ENCODE measurements at regions not wholly inside any gene's neighbourhood (a gene's known extent, or its start where the extent isn't known, plus 50 kb on each side); places are given as distances from the start of the nearest gene placed in this dataset.
A peak's percentile ranks its signal among the peaks of the same experiment; 100 is the strongest.

DNA sequence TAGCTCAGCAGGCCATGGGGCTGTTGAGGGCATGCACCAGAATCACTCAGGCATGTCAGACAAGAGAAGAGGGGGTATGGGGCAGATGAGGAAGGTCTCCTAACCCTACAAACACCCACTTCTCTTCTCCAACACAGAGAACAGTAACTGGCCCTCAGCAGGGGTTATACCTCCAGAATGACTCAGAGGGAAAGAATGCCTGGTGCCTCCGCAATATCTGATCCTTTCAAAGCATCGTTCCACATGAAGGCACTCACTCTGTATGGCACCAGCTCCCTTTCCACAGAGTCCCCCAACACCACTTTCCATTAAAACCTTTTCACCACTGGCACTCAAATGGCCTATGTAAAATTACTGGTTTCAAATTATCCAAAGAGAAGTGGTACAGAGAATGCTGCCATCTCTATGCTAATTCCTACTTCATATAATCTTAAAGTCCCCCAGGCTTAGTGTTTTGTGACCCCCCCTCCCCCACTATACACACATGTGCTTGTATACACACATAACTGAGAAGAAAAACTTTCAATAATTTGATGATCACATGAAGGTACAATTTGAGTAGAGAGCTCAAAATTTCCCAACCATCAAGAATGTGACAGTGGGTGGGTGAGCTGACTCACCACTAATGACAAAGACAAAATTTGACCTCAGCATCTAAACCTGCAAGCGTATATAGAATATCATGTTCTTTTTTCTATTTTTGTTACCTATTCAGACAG is 91.5 kb downstream of the SIPA1L2 start:
- H3K14ac ChIP-seq (ENCODE audit: low read length in 2 of 2): no peak overlapping the region
- peak overlapping the region; percentile 85 for H3K27ac ChIP-seq (ENCODE audit: low read length, poor library complexity, severe bottlenecking)
- H3K18ac ChIP-seq (ENCODE audit: low read depth in 1 of 2, low read length in 2 of 2): peak overlapping the region; percentile 41 to 70
- H3K9ac ChIP-seq (ENCODE audit: low read length): no peak overlapping the region
- H2BK15ac ChIP-seq (ENCODE audit: low read depth, poor library complexity, severe bottlenecking): no peak overlapping the region
- peaks cover 18% of the 10 kb centered on the region for H3K79me1 ChIP-seq (replicated peaks; ENCODE audit: low read length, poor library complexity, severe bottlenecking)
- no peaks in the 10 kb centered on the region for H3K9me3 ChIP-seq (ENCODE audit: control insufficient read depth, low read length)
- peaks cover 0 to under 1% of the 10 kb centered on the region in 2 experiments for H3K36me3 ChIP-seq (ENCODE audit: control insufficient read depth in 1 of 2, insufficient read depth in 2 of 2, low read depth in 1 of 2, low read length in 2 of 2)
- no peak overlapping the region for H2AK5ac ChIP-seq (ENCODE audit: low read length, severe bottlenecking)
- peak overlapping the region; percentile 45 for H4K91ac ChIP-seq (ENCODE audit: low read length)
- no peak overlapping the region for H3K23ac ChIP-seq (ENCODE audit: low read length in 2 of 2)
- H3K27me3 ChIP-seq (ENCODE audit: control insufficient read depth in 1 of 2, insufficient read depth in 1 of 2, low read length in 2 of 2): no peaks in the 10 kb centered on the region
- DNase-seq: peak; percentile 53
- no peak overlapping the region for H3K4me3 ChIP-seq (ENCODE audit: insufficient read depth in 1 of 2, low read depth in 1 of 2, low read length in 2 of 2)
- peak overlapping the region in 1 of 2 experiments; percentile 49 for H2BK12ac ChIP-seq (ENCODE audit: low read length in 2 of 2)
- peak overlapping the region; percentile 79 for H4K8ac ChIP-seq (ENCODE audit: low read length)
- H3K4me2 ChIP-seq (ENCODE audit: low read length, poor library complexity, severe bottlenecking): peak overlapping the region; percentile 44
- no peak overlapping the region for H2AFZ ChIP-seq (ENCODE audit: low read depth, low read length)
- peaks cover 22% of the 10 kb centered on the region for H3K4me1 ChIP-seq (ENCODE audit: control insufficient read depth, insufficient read depth, low read depth, low read length)
- 27% methylated on average over 3 of the region's 3 CpGs for WGBS
- H2BK5ac ChIP-seq (ENCODE audit: low read depth, low read length, poor library complexity, severe bottlenecking): no peak overlapping the region
- no peak overlapping the region for H3K4ac ChIP-seq (ENCODE audit: low read depth in 1 of 2, low read length in 2 of 2)
- no peak overlapping the region for H2BK120ac ChIP-seq (ENCODE audit: low read depth, low read length)

DNA sequence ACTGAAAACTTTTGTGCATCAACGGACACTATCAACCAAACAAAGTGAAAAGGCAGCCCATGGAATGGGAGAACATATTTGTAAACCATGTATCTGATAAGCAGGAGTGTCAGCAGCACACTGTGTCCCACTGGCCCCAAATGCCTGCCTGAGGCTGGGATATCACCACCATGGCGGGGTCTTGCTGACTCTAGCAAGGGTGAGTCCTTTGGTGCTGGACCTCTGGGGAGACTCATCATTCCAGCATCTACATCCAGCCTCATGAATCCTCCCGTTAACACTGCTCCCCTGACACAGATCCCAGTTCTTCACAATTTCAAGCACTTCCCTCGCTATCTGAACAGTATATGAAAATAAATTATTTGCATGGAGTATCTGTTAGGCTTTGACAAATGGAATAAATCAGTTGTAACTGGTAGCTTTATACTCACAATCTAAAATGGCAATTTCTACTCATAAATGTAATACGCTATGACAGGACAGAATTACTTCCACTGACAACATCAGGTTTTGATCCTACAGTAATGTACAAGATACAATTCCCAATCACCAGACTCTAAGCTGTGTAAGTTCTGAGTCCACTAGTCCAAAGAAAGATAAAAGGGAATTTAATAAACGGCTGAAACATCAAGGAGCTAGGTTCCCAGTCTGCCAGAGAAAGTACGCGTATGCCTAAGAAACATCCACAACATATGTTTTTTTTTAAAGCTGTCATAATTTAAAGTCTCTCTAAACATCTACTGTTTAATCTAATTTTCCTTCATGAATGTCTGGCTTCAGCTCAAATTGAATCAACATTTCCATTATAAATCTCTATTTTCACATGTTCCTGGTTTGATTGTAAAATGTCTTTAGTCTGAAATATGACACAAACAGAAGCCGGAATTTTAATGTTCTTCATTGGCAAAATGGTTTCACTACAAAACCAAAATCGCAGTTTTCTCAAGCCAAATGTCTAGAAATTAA is 95.1 kb downstream of the SIPA1L2 start:
- 94% methylated on average over 6 of the region's 10 CpGs for WGBS
- H3K18ac ChIP-seq (ENCODE audit: low read depth in 1 of 2, low read length in 2 of 2): no peak overlapping the region
- H4K8ac ChIP-seq (ENCODE audit: low read length): peak overlapping the region; percentile 27
- no peak overlapping the region for H2AK5ac ChIP-seq (ENCODE audit: low read length, severe bottlenecking)
- no peak overlapping the region for H2BK5ac ChIP-seq (ENCODE audit: low read depth, low read length, poor library complexity, severe bottlenecking)
- no peak overlapping the region for H3K4me2 ChIP-seq (ENCODE audit: low read length, poor library complexity, severe bottlenecking)
- no peak overlapping the region for H4K91ac ChIP-seq (ENCODE audit: low read length)
- no peak overlapping the region for H2BK120ac ChIP-seq (ENCODE audit: low read depth, low read length)
- H3K36me3 ChIP-seq (ENCODE audit: control insufficient read depth in 1 of 2, insufficient read depth in 2 of 2, low read depth in 1 of 2, low read length in 2 of 2): peaks cover 0 to 6% of the 10 kb centered on the region in 2 experiments
- no peak overlapping the region for H3K27ac ChIP-seq (ENCODE audit: low read length, poor library complexity, severe bottlenecking)
- no peaks in the 10 kb centered on the region for H3K9me3 ChIP-seq (ENCODE audit: control insufficient read depth, low read length)
- H3K23ac ChIP-seq (ENCODE audit: low read length in 2 of 2): no peak overlapping the region
- H3K79me1 ChIP-seq (replicated peaks; ENCODE audit: low read length, poor library complexity, severe bottlenecking): peaks cover 31% of the 10 kb centered on the region
- no peak overlapping the region for H3K4ac ChIP-seq (ENCODE audit: low read depth in 1 of 2, low read length in 2 of 2)
- H3K4me1 ChIP-seq (ENCODE audit: control insufficient read depth, insufficient read depth, low read depth, low read length): peaks cover 17% of the 10 kb centered on the region
- no peak overlapping the region for H3K4me3 ChIP-seq (ENCODE audit: insufficient read depth in 1 of 2, low read depth in 1 of 2, low read length in 2 of 2)
- no peak overlapping the region for H3K14ac ChIP-seq (ENCODE audit: low read length in 2 of 2)
- H2BK15ac ChIP-seq (ENCODE audit: low read depth, poor library complexity, severe bottlenecking): no peak overlapping the region
- H2BK12ac ChIP-seq (ENCODE audit: low read length in 2 of 2): no peak overlapping the region
- no peaks in the 10 kb centered on the region for H3K27me3 ChIP-seq (ENCODE audit: control insufficient read depth in 1 of 2, insufficient read depth in 1 of 2, low read length in 2 of 2)
- no peak overlapping the region for H3K9ac ChIP-seq (ENCODE audit: low read length)
- DNase-seq: no peak
- no peak overlapping the region for H2AFZ ChIP-seq (ENCODE audit: low read depth, low read length)

- Histone ChIP-seq H3K9ac (ENCODE audit: low read length) (no peak overlapping the region), H3K18ac (ENCODE audit: low read depth in 1 of 2, low read length in 2 of 2) (no peak overlapping the region), H4K91ac (ENCODE audit: low read length) (no peak overlapping the region), H4K8ac (ENCODE audit: low read length) (no peak overlapping the region), H3K4me3 (ENCODE audit: insufficient read depth in 1 of 2, low read depth in 1 of 2, low read length in 2 of 2) (no peak overlapping the region), H3K79me1 (replicated peaks; ENCODE audit: low read length, poor library complexity, severe bottlenecking) (peaks cover 35% of the 10 kb centered on the region), H3K27me3 (ENCODE audit: control insufficient read depth in 1 of 2, insufficient read depth in 1 of 2, low read length in 2 of 2) (no peaks in the 10 kb centered on the region), H3K14ac (ENCODE audit: low read length in 2 of 2) (no peak overlapping the region), H3K4me1 (ENCODE audit: control insufficient read depth, insufficient read depth, low read depth, low read length) (peaks cover 10% of the 10 kb centered on the region), H2AFZ (ENCODE audit: low read depth, low read length) (no peak overlapping the region), H2BK15ac (ENCODE audit: low read depth, poor library complexity, severe bottlenecking) (no peak overlapping the region), H2BK12ac (ENCODE audit: low read length in 2 of 2) (no peak overlapping the region), H3K4ac (ENCODE audit: low read depth in 1 of 2, low read length in 2 of 2) (no peak overlapping the region), H3K23ac (ENCODE audit: low read length in 2 of 2) (no peak overlapping the region), H2AK5ac (ENCODE audit: low read length, severe bottlenecking) (no peak overlapping the region), H2BK120ac (ENCODE audit: low read depth, low read length) (no peak overlapping the region), H3K9me3 (ENCODE audit: control insufficient read depth, low read length) (no peaks in the 10 kb centered on the region), H3K27ac (ENCODE audit: low read length, poor library complexity, severe bottlenecking) (no peak overlapping the region), H2BK5ac (ENCODE audit: low read depth, low read length, poor library complexity, severe bottlenecking) (no peak overlapping the region), H3K36me3 (ENCODE audit: control insufficient read depth in 1 of 2, insufficient read depth in 2 of 2, low read depth in 1 of 2, low read length in 2 of 2) (peaks cover 0 to 6% of the 10 kb centered on the region in 2 experiments), H3K4me2 (ENCODE audit: low read length, poor library complexity, severe bottlenecking) (no peak overlapping the region)
- 96% methylated on average over 1 of the region's 1 CpG for WGBS
- no peak for DNase-seq
These were observed 96.6 kb downstream of the SIPA1L2 start for GRCh38 chr1:232533328-232533727.

- peaks cover 35% of the 10 kb centered on the region for H3K79me1 ChIP-seq (replicated peaks; ENCODE audit: low read length, poor library complexity, severe bottlenecking)
- H4K91ac ChIP-seq (ENCODE audit: low read length): no peak overlapping the region
- no peak overlapping the region for H2BK15ac ChIP-seq (ENCODE audit: low read depth, poor library complexity, severe bottlenecking)
- peaks cover 8% of the 10 kb centered on the region for H3K4me1 ChIP-seq (ENCODE audit: control insufficient read depth, insufficient read depth, low read depth, low read length)
- DNase-seq: no peak
- peaks cover 0 to 6% of the 10 kb centered on the region in 2 experiments for H3K36me3 ChIP-seq (ENCODE audit: control insufficient read depth in 1 of 2, insufficient read depth in 2 of 2, low read depth in 1 of 2, low read length in 2 of 2)
- no peak overlapping the region for H3K27ac ChIP-seq (ENCODE audit: low read length, poor library complexity, severe bottlenecking)
- no peak overlapping the region for H2BK120ac ChIP-seq (ENCODE audit: low read depth, low read length)
- no peak overlapping the region for H3K9ac ChIP-seq (ENCODE audit: low read length)
- H2BK12ac ChIP-seq (ENCODE audit: low read length in 2 of 2): no peak overlapping the region
- no peak overlapping the region for H3K4me2 ChIP-seq (ENCODE audit: low read length, poor library complexity, severe bottlenecking)
- no peak overlapping the region for H2AK5ac ChIP-seq (ENCODE audit: low read length, severe bottlenecking)
- WGBS: 72% methylated on average over 2 of the region's 2 CpGs
- H3K27me3 ChIP-seq (ENCODE audit: control insufficient read depth in 1 of 2, insufficient read depth in 1 of 2, low read length in 2 of 2): no peaks in the 10 kb centered on the region
- no peak overlapping the region for H3K4me3 ChIP-seq (ENCODE audit: insufficient read depth in 1 of 2, low read depth in 1 of 2, low read length in 2 of 2)
- no peak overlapping the region for H3K23ac ChIP-seq (ENCODE audit: low read length in 2 of 2)
- H2AFZ ChIP-seq (ENCODE audit: low read depth, low read length): no peak overlapping the region
- no peak overlapping the region for H3K4ac ChIP-seq (ENCODE audit: low read depth in 1 of 2, low read length in 2 of 2)
- no peak overlapping the region for H3K14ac ChIP-seq (ENCODE audit: low read length in 2 of 2)
- no peak overlapping the region for H2BK5ac ChIP-seq (ENCODE audit: low read depth, low read length, poor library complexity, severe bottlenecking)
- H3K18ac ChIP-seq (ENCODE audit: low read depth in 1 of 2, low read length in 2 of 2): no peak overlapping the region
- no peaks in the 10 kb centered on the region for H3K9me3 ChIP-seq (ENCODE audit: control insufficient read depth, low read length)
- no peak overlapping the region for H4K8ac ChIP-seq (ENCODE audit: low read length)
These were observed 97.0 kb downstream of the SIPA1L2 start for GRCh38 chr1:232532901-232533300.

Measured in mesenchymal stem cell (in vitro differentiated cells and primary cell).